ENCODE measurements at regions not wholly inside any gene's neighbourhood (a gene's known extent, or its start where the extent isn't known, plus 50 kb on each side); places are given as distances from the start of the nearest gene placed in this dataset.

GRCh38 chr2:14364471-14364870 lies 268.0 kb upstream of the LRATD1 start:
- TF ChIP-seq POLR2A (IDR thresholded peaks at IDR 0.05) = no peak
- no peak for TF ChIP-seq CTCF (IDR thresholded peaks at IDR 0.05 in 4 of 5, conservative IDR thresholded peaks at IDR 0.05 in 1 of 5)
- H3K4me3 ChIP-seq = no peak overlapping the region
- intact Hi-C loops (cut with DNase I; ENCODE audit: low total_unique reads) = no loop called here
- no peaks in the 10 kb centered on the region for H3K9me3 ChIP-seq
- no peak for DNase-seq
- no peak for ATAC-seq
- H3K36me3 ChIP-seq = no peaks in the 10 kb centered on the region
- in situ Hi-C loops (cut with MboI; ENCODE audit: low sequenced_read_pairs in 4 of 4) = no loop called here
- no peaks in the 10 kb centered on the region for H3K27me3 ChIP-seq
- H3K4me1 ChIP-seq = no peaks in the 10 kb centered on the region
- no peak overlapping the region for H3K27ac ChIP-seq

- H3K27ac ChIP-seq = no peak overlapping the region
- intact Hi-C loops (cut with DNase I; ENCODE audit: low total_unique reads) = no loop called here
- no peaks in the 10 kb centered on the region for H3K27me3 ChIP-seq
- TF ChIP-seq POLR2A (IDR thresholded peaks at IDR 0.05) = no peak
- in situ Hi-C loops (cut with MboI; ENCODE audit: low sequenced_read_pairs in 4 of 4) = no loop called here
- H3K9me3 ChIP-seq = no peaks in the 10 kb centered on the region
- no peak overlapping the region for H3K4me3 ChIP-seq
- H3K4me1 ChIP-seq = no peaks in the 10 kb centered on the region
- DNase-seq (no peak), ATAC-seq (no peak)
- no peaks in the 10 kb centered on the region for H3K36me3 ChIP-seq
These were observed 247.5 kb upstream of the LRATD1 start for GRCh38 chr2:14385043-14385442.

- DNase-seq (no peak), ATAC-seq (no peak)
- Histone ChIP-seq H3K27ac (no peak overlapping the region), H3K9me3 (no peaks in the 10 kb centered on the region), H3K27me3 (no peaks in the 10 kb centered on the region), H3K4me1 (no peaks in the 10 kb centered on the region), H3K36me3 (no peaks in the 10 kb centered on the region), H3K4me3 (no peak overlapping the region)
- TF ChIP-seq CTCF (IDR thresholded peaks at IDR 0.05 in 4 of 5, conservative IDR thresholded peaks at IDR 0.05 in 1 of 5) = no peak
- TF ChIP-seq POLR2A (IDR thresholded peaks at IDR 0.05) = no peak
- in situ Hi-C loops (cut with MboI; ENCODE audit: low sequenced_read_pairs in 4 of 4) = no loop called here
- intact Hi-C loops (cut with DNase I; ENCODE audit: low total_unique reads) = no loop called here
These were observed 245.2 kb upstream of the LRATD1 start for GRCh38 chr2:14387332-14387731.

- Histone ChIP-seq H3K36me3 (no peaks in the 10 kb centered on the region), H3K4me3 (no peak overlapping the region), H3K27me3 (no peaks in the 10 kb centered on the region), H3K9me3 (no peaks in the 10 kb centered on the region), H3K27ac (no peak overlapping the region), H3K4me1 (no peaks in the 10 kb centered on the region)
- intact Hi-C loops (cut with DNase I; ENCODE audit: low total_unique reads) (no loop called here), in situ Hi-C loops (cut with MboI; ENCODE audit: low sequenced_read_pairs in 4 of 4) (no loop called here)
- no peak for DNase-seq
- TF ChIP-seq CTCF (IDR thresholded peaks at IDR 0.05 in 4 of 5, conservative IDR thresholded peaks at IDR 0.05 in 1 of 5) (no peak), POLR2A (IDR thresholded peaks at IDR 0.05) (no peak)
- ATAC-seq = no peak
These were observed 243.8 kb upstream of the LRATD1 start for GRCh38 chr2:14388724-14389123.

GRCh38 chr2:14396533-14397083 lies 235.9 kb upstream of the LRATD1 start:
- H3K9me3 ChIP-seq = no peaks in the 10 kb centered on the region
- TF ChIP-seq POLR2A (IDR thresholded peaks at IDR 0.05) (no peak), CTCF (IDR thresholded peaks at IDR 0.05 in 4 of 5, conservative IDR thresholded peaks at IDR 0.05 in 1 of 5) (no peak)
- H3K27ac ChIP-seq = no peak overlapping the region
- no peak for DNase-seq
- H3K4me1 ChIP-seq = no peaks in the 10 kb centered on the region
- in situ Hi-C loops (cut with MboI; ENCODE audit: low sequenced_read_pairs in 4 of 4) = no loop called here
- intact Hi-C loops (cut with DNase I; ENCODE audit: low total_unique reads) = no loop called here
- no peaks in the 10 kb centered on the region for H3K36me3 ChIP-seq
- no peaks in the 10 kb centered on the region for H3K27me3 ChIP-seq
- H3K4me3 ChIP-seq = no peak overlapping the region
- ATAC-seq = no peak

Data from gastrocnemius medialis (tissue), 4 donors.